ENCODE measurements at regions not wholly inside any gene's neighbourhood (a gene's known extent, or its start where the extent isn't known, plus 50 kb on each side); places are given as distances from the start of the nearest gene placed in this dataset.
"Not testable (repeated sequence)": the region's sequence is repeated elsewhere in the genome, so short reads cannot be mapped to it uniquely, and the experiment has no call there.

- WGBS, 4 donors: 82 to 92% (median 88%) methylated on average over 4 of the region's 4 CpGs
- ATAC-seq: no peak
- no peaks in the 10 kb centered on the region for H3K36me3 ChIP-seq
- peaks cover 0 to 2% (median 0%) of the 10 kb centered on the region in 12 donors for H3K9me3 ChIP-seq
- DNase-seq: no peak
- H3K27me3 ChIP-seq: no peaks in the 10 kb centered on the region
- intact Hi-C loops (cut with DNase I): loop anchor here in 1 of 10 donors (2.0 kb wide), 1 partner anchor 57 kb away; no protein-coding TSS in a partner anchor
- H3K4me3 ChIP-seq: no peak overlapping the region
- no peak overlapping the region for H3K27ac ChIP-seq
- no peaks in the 10 kb centered on the region for H3K4me1 ChIP-seq
- TF ChIP-seq POLR2A (IDR thresholded peaks at IDR 0.05): no peak
- TF ChIP-seq CTCF (IDR thresholded peaks at IDR 0.05): no peak
These were observed 154.3 kb upstream of the ZBTB20 start for GRCh38 chr3:115301364-115301860.

- H3K27me3 ChIP-seq; intact Hi-C loops (cut with DNase I); H3K4me1 ChIP-seq; H3K9me3 ChIP-seq; ATAC-seq; H3K36me3 ChIP-seq; H3K4me3 ChIP-seq; H3K27ac ChIP-seq; DNase-seq: not testable (repeated sequence)
- 82 to 91% (median 83%) methylated on average over 17 to 20 of the region's 20 CpGs for WGBS, 4 donors
These were observed 170.9 kb upstream of the ZBTB20 start for GRCh38 chr3:115317953-115318352.

- DNase-seq (no peak), ATAC-seq (peak in 2 of 4 donors; percentile 62 to 65)
- intact Hi-C loops (cut with DNase I): no loop called here
- H3K27ac ChIP-seq: no peak overlapping the region
- TF ChIP-seq CTCF (IDR thresholded peaks at IDR 0.05) (no peak), POLR2A (IDR thresholded peaks at IDR 0.05) (no peak)
- no peaks in the 10 kb centered on the region for H3K9me3 ChIP-seq
- no peaks in the 10 kb centered on the region for H3K27me3 ChIP-seq
- peaks cover 0 to 5% (median 0%) of the 10 kb centered on the region in 12 donors for H3K4me1 ChIP-seq
- H3K36me3 ChIP-seq: no peaks in the 10 kb centered on the region
- H3K4me3 ChIP-seq: no peak overlapping the region
- WGBS, 4 donors: 49 to 70% (median 60%) methylated on average over 3 of the region's 3 CpGs
These were observed 174.3 kb upstream of the ZBTB20 start for GRCh38 chr3:115321400-115321805.

GRCh38 chr3:115322901-115323300 lies 175.8 kb upstream of the ZBTB20 start:
- intact Hi-C loops (cut with DNase I): no loop called here
- no peaks in the 10 kb centered on the region for H3K9me3 ChIP-seq
- DNase-seq: no peak

More at GRCh38 chr3:115322901-115323300, 175.8 kb upstream of the ZBTB20 start:
- no peak overlapping the region for H3K4me3 ChIP-seq
- H3K36me3 ChIP-seq: no peaks in the 10 kb centered on the region
- 73 to 86% (median 83%) methylated on average over 3 of the region's 3 CpGs for WGBS, 4 donors
- TF ChIP-seq POLR2A (IDR thresholded peaks at IDR 0.05) (no peak), CTCF (IDR thresholded peaks at IDR 0.05) (no peak)
- peaks cover 0 to 5% (median 0%) of the 10 kb centered on the region in 12 donors for H3K4me1 ChIP-seq
- ATAC-seq: no peak
- no peaks in the 10 kb centered on the region for H3K27me3 ChIP-seq
- H3K27ac ChIP-seq: no peak overlapping the region

Data from heart left ventricle (tissue), 16 donors.